OCI-LY3 (cell line): ENCODE measurements at regions not wholly inside any gene's neighbourhood (a gene's known extent, or its start where the extent isn't known, plus 50 kb on each side); places are given as distances from the start of the nearest gene placed in this dataset.

Experiments used
- H2AFZ ChIP-seq: fragments of 200-600, 300-600 bp; shearing (Covaris generic); 2 replicates; pipeline ENCODE4 v1.6.0; 2014; ENCODE audit warnings: antibody characterized with exemption, low read depth, low read length
- H3K27ac ChIP-seq: fragments of 200-600, 300-600 bp; sonication (generic); 2 replicates; pipeline ENCODE4 v1.5.1; 2014; ENCODE audit warnings: mild to moderate bottlenecking, low read length, moderate library complexity, mixed read lengths
- H3K27me3 ChIP-seq: fragments of 200-600, 300-600 bp; sonication (generic); 2 replicates; pipeline ENCODE4 v1.6.1; 2014; ENCODE audit warnings: low read depth, low read length, mixed read lengths
- H3K36me3 ChIP-seq: fragments of 200-600, 300-600 bp; sonication (generic); replicated peaks from 2 replicates; pipeline ENCODE3; 2014; ENCODE audit warnings: low read depth, low read length, mixed read lengths
- H3K4me1 ChIP-seq: fragments of 300-600, 200-600 bp; sonication (generic); 2 replicates; pipeline ENCODE4 v1.6.1; 2014; ENCODE audit warnings: low read length, mixed read lengths
- H3K4me2 ChIP-seq: fragments of 200-600, 300-600 bp; sonication (generic); 2 replicates; pipeline ENCODE4 v1.6.1; 2014; ENCODE audit warnings: low read length, mixed read lengths
- H3K4me3 ChIP-seq: fragments of 300-600, 200-600 bp; sonication (generic); 2 replicates; pipeline ENCODE4 v1.5.1; 2014; ENCODE audit warnings: antibody characterized with exemption, mild to moderate bottlenecking, low read length, moderate library complexity
- H3K79me2 ChIP-seq: fragments of 300-600, 200-600 bp; shearing (Covaris generic); 2 replicates; pipeline ENCODE4 v1.6.1; 2014; ENCODE audit warnings: mild to moderate bottlenecking, low read length, mixed read lengths
- H3K9ac ChIP-seq: fragments of 300-600, 200-600 bp; shearing (Covaris generic); 2 replicates; pipeline ENCODE4 v1.6.0; 2014; ENCODE audit warnings: mild to moderate bottlenecking, low read length, moderate library complexity
- H3K9me3 ChIP-seq: fragments of 200-600, 300-600 bp; shearing (Covaris generic); 2 replicates; pipeline ENCODE4 v1.6.1; 2014; ENCODE audit warnings: low read length, mixed read lengths; ENCODE audit not compliant: insufficient read depth
- H4K20me1 ChIP-seq: fragments of 200-600, 300-600 bp; sonication (generic); 2 replicates; pipeline ENCODE4 v1.6.1; 2016; ENCODE audit warnings: low read length, mixed read lengths; ENCODE audit not compliant: insufficient read depth
- CTCF ChIP-seq: fragments of 200-600, 300-600 bp; sonication (generic); IDR thresholded peaks from 2 replicates; pipeline ENCODE4 v1.5.1; 2014; ENCODE audit warnings: antibody characterized with exemption, low read length, low read depth
- EZH2phosphoT487 ChIP-seq: fragments of 200-600 bp; shearing (Covaris generic); IDR thresholded peaks from 2 replicates; pipeline ENCODE4 v1.6.1; 2018; ENCODE audit warnings: antibody characterized with exemption, mixed run types, low read depth

GRCh38 chr3:64880916-64881315 lies 193.1 kb upstream of the ADAMTS9 start:
- Histone ChIP-seq H3K4me2 (no peak overlapping the region), H3K9ac (no peak overlapping the region), H4K20me1 (no peaks in the 10 kb centered on the region), H3K79me2 (no peaks in the 10 kb centered on the region), H3K4me1 (no peaks in the 10 kb centered on the region), H3K4me3 (no peak overlapping the region), H2AFZ (no peak overlapping the region), H3K36me3 (no peaks in the 10 kb centered on the region), H3K27ac (no peak overlapping the region), H3K27me3 (no peaks in the 10 kb centered on the region), H3K9me3 (no peaks in the 10 kb centered on the region)
- TF ChIP-seq CTCF: no peak
- TF ChIP-seq EZH2phosphoT487: no peak

- H3K4me2 ChIP-seq: no peak overlapping the region
- no peaks in the 10 kb centered on the region for H4K20me1 ChIP-seq
- no peak overlapping the region for H2AFZ ChIP-seq
Observed at GRCh38 chr3:64878362-64878761, 190.6 kb upstream of the ADAMTS9 start.

GRCh38 chr3:64873400-64873799 lies 185.6 kb upstream of the ADAMTS9 start:
- Histone ChIP-seq H3K9ac (no peak overlapping the region), H3K27ac (no peak overlapping the region), H4K20me1 (no peaks in the 10 kb centered on the region), H2AFZ (no peak overlapping the region), H3K27me3 (no peaks in the 10 kb centered on the region), H3K4me2 (no peak overlapping the region), H3K36me3 (no peaks in the 10 kb centered on the region), H3K4me1 (no peaks in the 10 kb centered on the region), H3K4me3 (no peak overlapping the region), H3K79me2 (no peaks in the 10 kb centered on the region), H3K9me3 (no peaks in the 10 kb centered on the region)
- TF ChIP-seq EZH2phosphoT487 (no peak), CTCF (no peak)

More at GRCh38 chr3:64878362-64878761, 190.6 kb upstream of the ADAMTS9 start:
- TF ChIP-seq CTCF: no peak
- TF ChIP-seq EZH2phosphoT487: no peak
- Histone ChIP-seq H3K27ac (no peak overlapping the region), H3K9ac (no peak overlapping the region), H3K9me3 (no peaks in the 10 kb centered on the region), H3K27me3 (no peaks in the 10 kb centered on the region), H3K4me1 (no peaks in the 10 kb centered on the region), H3K36me3 (no peaks in the 10 kb centered on the region), H3K4me3 (no peak overlapping the region), H3K79me2 (no peaks in the 10 kb centered on the region)

GRCh38 chr3:64872345-64872744 lies 184.5 kb upstream of the ADAMTS9 start:
- H3K36me3 ChIP-seq: no peaks in the 10 kb centered on the region
- H2AFZ ChIP-seq: no peak overlapping the region
- H3K4me1 ChIP-seq: no peaks in the 10 kb centered on the region
- H3K4me2 ChIP-seq: no peak overlapping the region
- H3K27ac ChIP-seq: no peak overlapping the region
- TF ChIP-seq CTCF: no peak
- TF ChIP-seq EZH2phosphoT487: no peak
- H3K4me3 ChIP-seq: no peak overlapping the region
- H3K79me2 ChIP-seq: no peaks in the 10 kb centered on the region
- H3K27me3 ChIP-seq: no peaks in the 10 kb centered on the region
- no peak overlapping the region for H3K9ac ChIP-seq
- H4K20me1 ChIP-seq: no peaks in the 10 kb centered on the region
- H3K9me3 ChIP-seq: no peaks in the 10 kb centered on the region
